Neural progenitor cell (in vitro differentiated cells): ENCODE measurements at regions not wholly inside any gene's neighbourhood (a gene's known extent, or its start where the extent isn't known, plus 50 kb on each side); places are given as distances from the start of the nearest gene placed in this dataset.
"Not testable (repeated sequence)": the region's sequence is repeated elsewhere in the genome, so short reads cannot be mapped to it uniquely, and the experiment has no call there.

Experiments
- DNase-seq: peaks from one replicate; pipeline ENCODE4 v3.0.0-alpha.2; 2016; ENCODE audit warnings: low spot score
- H2AFZ ChIP-seq: fragments of 200-600 bp; sonication (generic); replicated peaks from 2 replicates; pipeline ENCODE4 v1.6.1; 2016; ENCODE audit warnings: antibody characterized with exemption
- H3F3A ChIP-seq: fragments of 200-600 bp; sonication (generic); 2 replicates; pipeline ENCODE4 v1.6.1; 2016; ENCODE audit warnings: antibody characterized with exemption, low read depth
- H3K27ac ChIP-seq: fragments of 200-600 bp; sonication (generic); 2 replicates; pipeline ENCODE4 v1.5.1; 2016; ENCODE audit warnings: mild to moderate bottlenecking
- H3K27me3 ChIP-seq: fragments of 200-600 bp; sonication (generic); 2 replicates; pipeline ENCODE4 v1.6.1; 2016; ENCODE audit warnings: mild to moderate bottlenecking, moderate library complexity
- H3K36me3 ChIP-seq: fragments of 200-600 bp; sonication (generic); 2 replicates; pipeline ENCODE4 v1.5.1; 2016
- H3K4me1 ChIP-seq: fragments of 200-600 bp; sonication (generic); 2 replicates; pipeline ENCODE4 v1.6.1; 2016; ENCODE audit warnings: mixed run types
- H3K4me2 ChIP-seq: fragments of 200-600 bp; sonication (generic); 2 replicates; pipeline ENCODE4 v1.6.1; 2016
- H3K4me3 ChIP-seq: fragments of 200-600 bp; sonication (generic); 2 replicates; pipeline ENCODE4 v1.5.1; 2016
- H3K79me2 ChIP-seq: fragments of 200-600 bp; sonication (generic); 2 replicates; pipeline ENCODE4 v1.6.1; 2016; ENCODE audit warnings: low read depth
- H3K9ac ChIP-seq: fragments of 200-600 bp; sonication (generic); 2 replicates; pipeline ENCODE4 v1.6.1; 2016
- H3K9me3 ChIP-seq: fragments of 200-600 bp; sonication (generic); 2 replicates; pipeline ENCODE4 v1.5.1; 2016; ENCODE audit warnings: low read depth
- H4K20me1 ChIP-seq: fragments of 200-600 bp; sonication (generic); 2 replicates; pipeline ENCODE4 v1.6.1; 2016; ENCODE audit warnings: low read depth
- H3K27ac Mint-ChIP-seq: 3 replicates; pipeline ENCODE4 v1.8.0; 2021; ENCODE audit warnings: mixed read lengths
- H3K27me3 Mint-ChIP-seq: 2 replicates; pipeline ENCODE4 v1.8.0; 2022; ENCODE audit warnings: low read depth, mild to moderate bottlenecking, inconsistent platforms, moderate library complexity, mixed read lengths; ENCODE audit not compliant: insufficient read depth
- H3K36me3 Mint-ChIP-seq: 3 replicates; pipeline ENCODE4 v1.8.0; 2021; ENCODE audit warnings: mixed read lengths
- H3K4me1 Mint-ChIP-seq: 3 replicates; pipeline ENCODE4 v1.8.0; 2021; ENCODE audit warnings: mixed read lengths
- H3K4me3 Mint-ChIP-seq: 3 replicates; pipeline ENCODE4 v1.8.0; 2021; ENCODE audit warnings: mild to moderate bottlenecking, moderate library complexity, mixed read lengths
- H3K9me3 Mint-ChIP-seq: 3 replicates; pipeline ENCODE4 v1.8.0; 2020; ENCODE audit warnings: mixed read lengths
- CTCF ChIP-seq: fragments of 200-600 bp; sonication (generic); IDR thresholded peaks from 2 replicates; pipeline ENCODE4 v1.5.1; 2017; ENCODE audit warnings: antibody characterized with exemption, mild to moderate bottlenecking
- EZH2 ChIP-seq: fragments of 200-600 bp; sonication (generic); IDR thresholded peaks from 2 replicates; pipeline ENCODE4 v1.6.1; 2017; ENCODE audit warnings: antibody characterized with exemption, mild to moderate bottlenecking, moderate library complexity
- EZH2phosphoT487 ChIP-seq: fragments of 200-600 bp; sonication (generic); IDR thresholded peaks from 2 replicates; pipeline ENCODE4 v1.6.1; 2017; ENCODE audit warnings: antibody characterized with exemption

GRCh38 chr9:85478847-85479246, 262.9 kb downstream of the AGTPBP1 start:
- no peaks in the 10 kb centered on the region for H3K79me2 ChIP-seq
- no peak for TF ChIP-seq EZH2phosphoT487
- TF ChIP-seq EZH2 = no peak
- TF ChIP-seq CTCF = no peak
- H3K4me2 ChIP-seq = no peak overlapping the region
- Mint-ChIP-seq H3K4me3 (no peak overlapping the region), H3K9me3 (peaks cover 12% of the 10 kb centered on the region), H3K27me3 (peaks cover 7% of the 10 kb centered on the region), H3K4me1 (peaks cover 1% of the 10 kb centered on the region), H3K36me3 (peaks cover 2% of the 10 kb centered on the region), H3K27ac (no peak overlapping the region)
- no peaks in the 10 kb centered on the region for H3K27me3 ChIP-seq
- no peak for DNase-seq
- H3K4me3 ChIP-seq = no peak overlapping the region
- no peak overlapping the region for H3K9ac ChIP-seq
- H3F3A ChIP-seq = no peaks in the 10 kb centered on the region
- no peak overlapping the region for H3K27ac ChIP-seq
- H2AFZ ChIP-seq = no peak overlapping the region
- peaks cover 4% of the 10 kb centered on the region for H3K9me3 ChIP-seq
- H4K20me1 ChIP-seq = no peaks in the 10 kb centered on the region
- no peaks in the 10 kb centered on the region for H3K4me1 ChIP-seq
- no peaks in the 10 kb centered on the region for H3K36me3 ChIP-seq

GRCh38 chr9:85474896-85475295, 266.9 kb downstream of the AGTPBP1 start:
- H3K9me3 Mint-ChIP-seq = peaks cover 14% of the 10 kb centered on the region
- not testable (repeated sequence) for H3K79me2 ChIP-seq, H3F3A ChIP-seq, H3K27me3 Mint-ChIP-seq, H3K36me3 Mint-ChIP-seq, H3K27ac ChIP-seq, H3K4me3 ChIP-seq, H3K36me3 ChIP-seq, H3K4me1 ChIP-seq, H3K27ac Mint-ChIP-seq, H3K4me1 Mint-ChIP-seq, DNase-seq, H2AFZ ChIP-seq, H3K9ac ChIP-seq, H3K4me2 ChIP-seq, H4K20me1 ChIP-seq, H3K27me3 ChIP-seq, H3K9me3 ChIP-seq, H3K4me3 Mint-ChIP-seq

GRCh38 chr9:85471791-85472190, 270.0 kb downstream of the AGTPBP1 start:
- TF ChIP-seq CTCF = no peak
- TF ChIP-seq EZH2 = no peak
- TF ChIP-seq EZH2phosphoT487 = no peak
- Mint-ChIP-seq H3K4me3 (no peak overlapping the region), H3K27ac (no peak overlapping the region), H3K9me3 (peaks cover 14% of the 10 kb centered on the region), H3K36me3 (peaks cover 2% of the 10 kb centered on the region), H3K27me3 (no peaks in the 10 kb centered on the region), H3K4me1 (peaks cover 2% of the 10 kb centered on the region)
- peaks cover 4% of the 10 kb centered on the region for H3K9me3 ChIP-seq
- no peaks in the 10 kb centered on the region for H3K36me3 ChIP-seq
- H3K27me3 ChIP-seq = no peaks in the 10 kb centered on the region
- no peak overlapping the region for H3K9ac ChIP-seq
- no peak overlapping the region for H3K27ac ChIP-seq
- no peak overlapping the region for H2AFZ ChIP-seq
- H4K20me1 ChIP-seq = no peaks in the 10 kb centered on the region
- DNase-seq = no peak
- H3K79me2 ChIP-seq = no peaks in the 10 kb centered on the region
- H3K4me2 ChIP-seq = no peak overlapping the region
- no peak overlapping the region for H3K4me3 ChIP-seq
- no peaks in the 10 kb centered on the region for H3K4me1 ChIP-seq
- H3F3A ChIP-seq = no peaks in the 10 kb centered on the region

- peaks cover 2% of the 10 kb centered on the region for H3K9me3 Mint-ChIP-seq
- Histone ChIP-seq H3K4me1 (no peaks in the 10 kb centered on the region), H3K36me3 (no peaks in the 10 kb centered on the region), H3K27me3 (no peaks in the 10 kb centered on the region), H3K79me2 (no peaks in the 10 kb centered on the region), H3K9me3 (no peaks in the 10 kb centered on the region), H3F3A (no peaks in the 10 kb centered on the region), H2AFZ (no peak overlapping the region), H3K4me3 (no peak overlapping the region), H3K27ac (no peak overlapping the region), H3K9ac (no peak overlapping the region), H4K20me1 (no peaks in the 10 kb centered on the region), H3K4me2 (no peak overlapping the region)
- no peak for DNase-seq
- no peak overlapping the region for H3K4me3 Mint-ChIP-seq
- no peak overlapping the region for H3K27ac Mint-ChIP-seq
- TF ChIP-seq EZH2phosphoT487 = no peak
- TF ChIP-seq EZH2 = no peak
- no peak for TF ChIP-seq CTCF
- H3K4me1 Mint-ChIP-seq = peaks cover 2% of the 10 kb centered on the region
- H3K27me3 Mint-ChIP-seq = no peaks in the 10 kb centered on the region
- no peaks in the 10 kb centered on the region for H3K36me3 Mint-ChIP-seq
These were observed 272.7 kb downstream of the AGTPBP1 start for GRCh38 chr9:85469041-85469440.
